K562 (cell line): ENCODE measurements at regions not wholly inside any gene's neighbourhood (a gene's known extent, or its start where the extent isn't known, plus 50 kb on each side); places are given as distances from the start of the nearest gene placed in this dataset.
"Not testable (repeated sequence)": the region's sequence is repeated elsewhere in the genome, so short reads cannot be mapped to it uniquely, and the experiment has no call there.

Experiments used
- ATAC-seq: fragments of 200-7000 bp; cut with Tn5 transposase; 3 replicates; pipeline ENCODE4 v1.9.1; 2020; ENCODE audit warnings: moderate library complexity
- BruUV-seq: library from RNA; stranded (reverse); fragments of 400-500 nt; replicated peaks from 2 replicates; lab custom pipeline; 2021; lab: Mats Ljungman, UMichigan
- CTCF ChIA-PET: fragments of 300-600 bp; formaldehyde crosslinking; extraction: SDS; loops from one replicate; lab custom pipeline; 2021; ENCODE audit warnings: low intra/inter-chr PET ratio; lab: Yijun Ruan, JAX
- POLR2A ChIA-PET: fragments of 300-600, 350-650 bp; sonication (Branson Sonifier 250); formaldehyde crosslinking; extraction: SDS; loops from one replicate; lab custom pipeline; 2021; ENCODE audit warnings: antibody characterized with exemption, inconsistent platforms; lab: Yijun Ruan, JAX
- DNase-seq, 4 experiments: peaks; one replicate each; pipeline versions ENCODE4 v3.0.0 to v3.0.0-alpha.2; 2011 to 2018; ENCODE audit warnings: low spot score in 3 of 4, mixed read lengths in 3 of 4; ENCODE audit errors: extremely low read depth in 1 of 4
- FAIRE-seq: peaks from 2 replicates; lab custom pipeline; 2011; peaks lifted over from hg19 to GRCh38; lab: Jason Lieb, UNC
- H2AFZ ChIP-seq: 2 replicates; pipeline ENCODE4 v1.6.0; 2011; ENCODE audit warnings: low read depth, low read length, control low read depth, inconsistent platforms
- H3K27ac ChIP-seq: fragments of 200-600 bp; 3 replicates; pipeline ENCODE4 v1.8.0; 2011; ENCODE audit warnings: low read depth, mild to moderate bottlenecking, control low read depth, inconsistent platforms, low read length, moderate library complexity, mixed read lengths; ENCODE audit errors: extremely low read depth
- H3K27me3 ChIP-seq, 2 experiments: fragments of 300-600 bp in 1 of 2; 2 replicates in 1 of 2; 3 replicates in 1 of 2; pipeline versions ENCODE4 v1.6.0 to v1.8.0; 2011; ENCODE audit warnings: inconsistent platforms in 2 of 2, low read length in 2 of 2, mild to moderate bottlenecking in 1 of 2, mixed read lengths in 1 of 2, moderate library complexity in 1 of 2; ENCODE audit not compliant: control insufficient read depth in 2 of 2, insufficient read depth in 2 of 2
- H3K36me3 ChIP-seq: fragments of 300-600 bp; 3 replicates; pipeline ENCODE4 v1.8.0; 2011; ENCODE audit warnings: mild to moderate bottlenecking, low read length, inconsistent platforms; ENCODE audit not compliant: control insufficient read depth, insufficient read depth
- H3K4me1 ChIP-seq, 2 experiments: fragments of 200-600 bp in 1 of 2; replicated peaks in 1 of 2; 2 replicates in 1 of 2; 3 replicates in 1 of 2; pipeline versions ENCODE4 v1.5.1 to v1.8.0; 2011; ENCODE audit warnings: inconsistent platforms in 2 of 2, low read length in 2 of 2, mild to moderate bottlenecking in 1 of 2, mixed read lengths in 1 of 2, moderate library complexity in 1 of 2; ENCODE audit not compliant: control insufficient read depth in 2 of 2, insufficient read depth in 2 of 2
- H3K4me2 ChIP-seq: 2 replicates; pipeline ENCODE4 v1.6.1; 2011; ENCODE audit warnings: low read length, control low read depth, inconsistent platforms, mixed read lengths; ENCODE audit not compliant: insufficient read depth
- H3K4me3 ChIP-seq: fragments of 200-600 bp; sonication (generic), shearing (Covaris generic); 2 replicates; pipeline ENCODE4 v1.5.1; 2016; ENCODE audit warnings: control low read depth, inconsistent platforms
- H3K79me2 ChIP-seq: fragments of 200-600 bp; 3 replicates; pipeline ENCODE4 v1.8.0; 2011; ENCODE audit warnings: low read length, inconsistent platforms; ENCODE audit not compliant: control insufficient read depth, insufficient read depth
- H3K9ac ChIP-seq, 2 experiments: 2 replicates each; pipeline versions ENCODE4 v1.6.0 to v1.6.1; 2011; ENCODE audit warnings: low read depth in 2 of 2, low read length in 2 of 2, control low read depth in 1 of 2, inconsistent platforms in 1 of 2, mild to moderate bottlenecking in 1 of 2, mixed read lengths in 1 of 2; ENCODE audit not compliant: insufficient read depth in 1 of 2
- H3K9me1 ChIP-seq: one replicate; pipeline ENCODE4 v1.6.0; 2011; ENCODE audit warnings: inconsistent platforms, mild to moderate bottlenecking, low read length, moderate library complexity; ENCODE audit not compliant: control insufficient read depth, insufficient read depth
- H3K9me3 ChIP-seq: replicated peaks from 2 replicates; pipeline ENCODE4 v1.5.1; 2011; ENCODE audit warnings: low read depth, low read length, inconsistent platforms; ENCODE audit not compliant: control insufficient read depth, insufficient read depth
- H4K20me1 ChIP-seq: replicated peaks from 2 replicates; pipeline ENCODE4 v1.6.1; 2011; ENCODE audit warnings: low read length, inconsistent platforms, mixed read lengths; ENCODE audit not compliant: control insufficient read depth, insufficient read depth
- CBX1 ChIP-seq: sonication (generic); IDR thresholded peaks from 2 replicates; pipeline ENCODE4 v1.6.1; 2016; ENCODE audit warnings: antibody characterized with exemption, low read depth, mild to moderate bottlenecking
- CBX3 ChIP-seq, 2 experiments: IDR thresholded peaks; 1 replicate in 1 of 2; 2 replicates in 1 of 2; pipeline ENCODE4 v1.6.1; 2012; ENCODE audit warnings: inconsistent platforms in 2 of 2, low read length in 2 of 2, borderline replicate concordance in 1 of 2, control low read depth in 1 of 2
- CBX5 ChIP-seq: IDR thresholded peaks from 2 replicates; pipeline ENCODE4 v1.6.1; 2014; ENCODE audit warnings: low read depth, borderline replicate concordance
- SPI1 ChIP-seq: IDR thresholded peaks from 2 replicates; pipeline ENCODE4 v1.6.1; 2011; ENCODE audit warnings: low read depth, low read length, control low read depth, borderline replicate concordance
- TRIM24 ChIP-seq, 2 experiments: fragments of 450-650 bp; IDR thresholded peaks; 2 replicates each; pipeline ENCODE4 v1.6.1; 2016
- TRIM28 ChIP-seq: fragments of 450-650 bp; IDR thresholded peaks from 2 replicates; pipeline ENCODE4 v1.6.1; 2017
- WGBS: fragments of 100-300 bp; shearing (Covaris generic); methylation state at CpG from one replicate; pipeline ENCODE4 v1.1.6; 2016; ENCODE audit warnings: low coverage, mixed read lengths; ENCODE audit not compliant: insufficient coverage; ENCODE audit errors: missing lambda C conversion rate; 5-methylcytosine and 5-hydroxymethylcytosine counted together
- in situ Hi-C: fragments of 300-500 bp; cut with MboI; formaldehyde crosslinking; loops from 4 replicates; pipeline ENCODE4 v1.15.0; 2018; ENCODE audit warnings: inconsistent platforms, mixed read lengths
- intact Hi-C: fragments of 100-400 bp; cut with micrococcal nuclease; formaldehyde crosslinking; loops from 2 replicates; pipeline ENCODE4 v1.14.2; 2022
- TF ChIP-seq, protein P1 (sequence below): fragments of 450-650 bp; IDR thresholded peaks from 2 replicates; pipeline ENCODE4 v1.6.1; 2018; ENCODE audit warnings: mild to moderate bottlenecking, low read depth; ENCODE audit not compliant: partially characterized antibody
- TF ChIP-seq, protein P2 (sequence below): fragments of 250-450 bp; sonication (Bioruptor Pico); IDR thresholded peaks from 2 replicates; pipeline ENCODE4 v1.5.1; 2021; ENCODE audit warnings: mild to moderate bottlenecking

DNA sequence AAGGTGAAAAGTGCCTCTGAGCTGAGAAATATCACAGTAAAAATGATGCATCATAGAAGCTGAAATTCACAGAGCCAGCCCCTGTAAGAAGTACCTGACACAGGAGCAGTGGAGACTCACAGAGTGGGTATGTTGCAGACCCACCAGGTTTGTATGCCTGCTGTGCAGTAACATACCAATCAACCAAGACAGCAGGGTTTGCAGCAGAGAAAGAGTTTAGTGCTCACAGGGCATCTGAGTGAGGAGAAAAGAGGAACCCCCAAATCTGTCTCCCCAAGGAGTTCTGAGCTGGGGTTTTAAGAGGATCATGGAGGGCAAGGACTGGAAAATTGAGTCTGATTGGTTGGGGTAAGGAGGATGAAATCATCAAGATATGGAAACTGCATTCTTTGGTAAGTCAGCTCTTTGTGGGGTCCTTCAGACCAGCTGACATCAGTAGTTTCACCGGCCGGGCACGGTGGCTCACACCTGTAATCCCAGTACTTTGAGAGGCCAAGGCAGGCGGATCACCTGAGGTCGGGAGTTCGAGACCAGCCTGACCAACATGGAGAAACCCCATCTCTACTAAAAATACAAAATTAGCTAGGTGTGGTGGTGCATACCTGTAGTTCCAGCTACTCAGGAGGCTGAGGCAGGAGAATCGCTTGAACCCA, 83.5 kb upstream of the MRI1 start:
- H3K27me3 ChIP-seq, BruUV-seq, H2AFZ ChIP-seq, H3K4me3 ChIP-seq, H3K27ac ChIP-seq, H3K9me3 ChIP-seq, H3K4me2 ChIP-seq, intact Hi-C loops, DNase-seq, POLR2A ChIA-PET, H3K36me3 ChIP-seq, in situ Hi-C loops, FAIRE-seq, H3K79me2 ChIP-seq, H3K9ac ChIP-seq, ATAC-seq, H4K20me1 ChIP-seq, H3K4me1 ChIP-seq, CTCF ChIA-PET, H3K9me1 ChIP-seq: not testable (repeated sequence)
- WGBS: 2% methylated on average over 7 of the region's 7 CpGs
- peak; percentile 47; the same call in 1 of the 2 replicates for TF ChIP-seq SPI1
- TF ChIP-seq CBX3 (IDR thresholded peaks at IDR 0.05; ENCODE audit: borderline replicate concordance in 1 of 2, low read length in 2 of 2): peak in 1 of 2 experiments; percentile 93; a peak in 2 of 3 replicates
- TF ChIP-seq TRIM24 (IDR thresholded peaks at IDR 0.05): peak in 1 of 2 experiments; percentile 33; a peak in 1 of 4 replicates
- TF ChIP-seq CBX5: peak; percentile 97
- TF ChIP-seq TRIM28: peak; percentile 87; the same call in 1 of the 2 replicates
- TF ChIP-seq, protein P1, sequence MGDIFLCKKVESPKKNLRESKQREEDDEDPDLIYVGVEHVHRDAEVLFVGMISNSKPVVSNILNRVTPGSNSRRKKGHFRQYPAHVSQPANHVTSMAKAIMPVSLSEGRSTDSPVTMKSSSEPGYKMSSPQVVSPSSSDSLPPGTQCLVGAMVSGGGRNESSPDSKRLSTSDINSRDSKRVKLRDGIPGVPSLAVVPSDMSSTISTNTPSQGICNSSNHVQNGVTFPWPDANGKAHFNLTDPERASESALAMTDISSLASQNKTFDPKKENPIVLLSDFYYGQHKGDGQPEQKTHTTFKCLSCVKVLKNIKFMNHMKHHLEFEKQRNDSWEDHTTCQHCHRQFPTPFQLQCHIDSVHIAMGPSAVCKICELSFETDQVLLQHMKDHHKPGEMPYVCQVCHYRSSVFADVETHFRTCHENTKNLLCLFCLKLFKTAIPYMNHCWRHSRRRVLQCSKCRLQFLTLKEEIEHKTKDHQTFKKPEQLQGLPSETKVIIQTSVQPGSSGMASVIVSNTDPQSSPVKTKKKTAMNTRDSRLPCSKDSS: peak; percentile 66
- TF ChIP-seq, protein P2, sequence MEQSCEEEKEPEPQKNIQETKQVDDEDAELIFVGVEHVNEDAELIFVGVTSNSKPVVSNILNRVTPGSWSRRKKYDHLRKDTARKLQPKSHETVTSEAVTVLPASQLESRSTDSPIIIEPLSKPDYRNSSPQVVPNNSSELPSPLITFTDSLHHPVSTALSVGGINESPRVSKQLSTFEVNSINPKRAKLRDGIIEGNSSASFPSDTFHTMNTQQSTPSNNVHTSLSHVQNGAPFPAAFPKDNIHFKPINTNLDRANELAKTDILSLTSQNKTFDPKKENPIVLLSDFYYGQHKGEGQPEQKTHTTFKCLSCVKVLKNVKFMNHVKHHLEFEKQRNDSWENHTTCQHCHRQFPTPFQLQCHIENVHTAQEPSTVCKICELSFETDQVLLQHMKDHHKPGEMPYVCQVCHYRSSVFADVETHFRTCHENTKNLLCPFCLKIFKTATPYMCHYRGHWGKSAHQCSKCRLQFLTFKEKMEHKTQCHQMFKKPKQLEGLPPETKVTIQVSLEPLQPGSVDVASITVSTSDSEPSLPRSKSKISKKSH (CRISPR knock-in tag): peak; percentile 72; the same call in 1 of the 2 replicates
- TF ChIP-seq CBX1: peak; percentile 98

DNA sequence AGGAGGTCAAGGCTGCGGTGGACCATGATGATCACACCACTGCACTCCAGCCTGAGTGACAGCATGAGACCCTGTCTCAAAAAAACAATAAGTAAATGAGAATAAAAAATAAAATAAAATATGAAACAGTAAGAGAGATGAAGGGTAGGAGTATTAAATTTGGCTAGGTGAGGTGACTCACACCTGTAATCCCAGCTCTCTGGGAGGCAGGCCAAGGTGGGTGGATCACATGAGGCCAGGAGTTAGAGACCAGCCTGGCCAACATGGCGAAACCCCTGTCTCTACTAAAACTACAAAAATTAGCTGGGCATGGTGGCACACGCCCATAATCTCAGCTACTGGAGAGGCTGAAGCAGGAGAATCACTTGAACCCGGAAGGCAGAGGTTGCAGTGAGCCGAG, 87.4 kb upstream of the MRI1 start:
- H3K27ac ChIP-seq, FAIRE-seq, H3K9me1 ChIP-seq, H3K9me3 ChIP-seq, BruUV-seq, H3K9ac ChIP-seq, H3K79me2 ChIP-seq, H2AFZ ChIP-seq, H3K27me3 ChIP-seq, H4K20me1 ChIP-seq, CTCF ChIA-PET, H3K4me2 ChIP-seq, H3K4me3 ChIP-seq, intact Hi-C loops, ATAC-seq, DNase-seq, H3K36me3 ChIP-seq, H3K4me1 ChIP-seq, in situ Hi-C loops: not testable (repeated sequence)
- WGBS: 0% methylated on average over 5 of the region's 5 CpGs
- POLR2A ChIA-PET: interaction anchor here (0.6 kb wide), 1 partner anchor 734 kb away, joined by 3 read pairs; no protein-coding TSS in a partner anchor
